ENCODE measurements at regions not wholly inside any gene's neighbourhood (a gene's known extent, or its start where the extent isn't known, plus 50 kb on each side); places are given as distances from the start of the nearest gene placed in this dataset.
"Not testable (repeated sequence)": the region's sequence is repeated elsewhere in the genome, so short reads cannot be mapped to it uniquely, and the experiment has no call there.

DNA sequence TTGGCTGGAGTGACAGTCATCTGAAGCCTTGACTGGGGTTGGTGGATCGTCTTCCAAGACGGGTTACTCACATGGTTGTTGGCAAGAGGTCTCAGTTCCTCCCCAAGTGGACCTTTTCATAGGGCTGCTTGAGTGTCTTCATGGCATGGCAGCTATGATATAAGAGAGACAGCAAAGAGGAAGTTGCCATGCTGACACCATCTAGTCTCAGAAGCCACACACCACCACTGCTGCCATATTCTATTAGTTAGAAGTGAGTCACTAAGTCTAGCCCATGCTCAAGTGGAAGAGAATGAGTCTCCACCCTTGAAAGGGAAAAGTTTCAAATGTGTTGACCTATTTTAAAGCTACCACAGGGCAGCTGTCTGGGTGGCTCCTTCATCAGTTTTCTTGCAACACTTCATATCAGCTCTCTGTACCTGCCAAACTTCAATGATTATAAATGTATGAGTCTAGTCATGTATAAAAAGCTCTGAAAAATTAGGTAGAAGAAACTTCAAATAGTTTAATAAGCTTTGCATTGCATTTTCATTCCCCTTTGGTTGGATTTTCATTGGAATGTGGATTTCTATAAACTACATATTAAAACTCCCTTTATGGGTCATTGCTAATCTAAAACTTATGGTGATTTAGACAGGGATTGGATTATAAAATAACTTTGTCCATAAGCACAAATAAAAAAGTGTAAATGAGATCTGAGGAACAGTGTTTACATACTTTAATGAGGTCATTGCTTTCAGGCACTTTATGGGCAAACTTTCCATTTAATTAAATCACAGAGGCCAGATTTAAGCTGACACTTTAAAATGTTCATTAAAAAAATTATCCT lies 68.0 kb upstream of the ATXN3L start:
- Histone ChIP-seq H3K36me3 (ENCODE audit: control insufficient read depth, insufficient read depth, low read length) (no peaks in the 10 kb centered on the region), H3K27me3 (ENCODE audit: control insufficient read depth, insufficient read depth, low read length) (no peaks in the 10 kb centered on the region), H3K4me3 (ENCODE audit: low read depth, low read length) (no peak overlapping the region)
- no peak for DNase-seq (ENCODE audit: low read depth)
- TF ChIP-seq, protein P1, sequence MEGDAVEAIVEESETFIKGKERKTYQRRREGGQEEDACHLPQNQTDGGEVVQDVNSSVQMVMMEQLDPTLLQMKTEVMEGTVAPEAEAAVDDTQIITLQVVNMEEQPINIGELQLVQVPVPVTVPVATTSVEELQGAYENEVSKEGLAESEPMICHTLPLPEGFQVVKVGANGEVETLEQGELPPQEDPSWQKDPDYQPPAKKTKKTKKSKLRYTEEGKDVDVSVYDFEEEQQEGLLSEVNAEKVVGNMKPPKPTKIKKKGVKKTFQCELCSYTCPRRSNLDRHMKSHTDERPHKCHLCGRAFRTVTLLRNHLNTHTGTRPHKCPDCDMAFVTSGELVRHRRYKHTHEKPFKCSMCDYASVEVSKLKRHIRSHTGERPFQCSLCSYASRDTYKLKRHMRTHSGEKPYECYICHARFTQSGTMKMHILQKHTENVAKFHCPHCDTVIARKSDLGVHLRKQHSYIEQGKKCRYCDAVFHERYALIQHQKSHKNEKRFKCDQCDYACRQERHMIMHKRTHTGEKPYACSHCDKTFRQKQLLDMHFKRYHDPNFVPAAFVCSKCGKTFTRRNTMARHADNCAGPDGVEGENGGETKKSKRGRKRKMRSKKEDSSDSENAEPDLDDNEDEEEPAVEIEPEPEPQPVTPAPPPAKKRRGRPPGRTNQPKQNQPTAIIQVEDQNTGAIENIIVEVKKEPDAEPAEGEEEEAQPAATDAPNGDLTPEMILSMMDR (IDR thresholded peaks at IDR 0.05; ENCODE audit: insufficient read depth, low read length, poor library complexity, severe bottlenecking), result no peak

DNA sequence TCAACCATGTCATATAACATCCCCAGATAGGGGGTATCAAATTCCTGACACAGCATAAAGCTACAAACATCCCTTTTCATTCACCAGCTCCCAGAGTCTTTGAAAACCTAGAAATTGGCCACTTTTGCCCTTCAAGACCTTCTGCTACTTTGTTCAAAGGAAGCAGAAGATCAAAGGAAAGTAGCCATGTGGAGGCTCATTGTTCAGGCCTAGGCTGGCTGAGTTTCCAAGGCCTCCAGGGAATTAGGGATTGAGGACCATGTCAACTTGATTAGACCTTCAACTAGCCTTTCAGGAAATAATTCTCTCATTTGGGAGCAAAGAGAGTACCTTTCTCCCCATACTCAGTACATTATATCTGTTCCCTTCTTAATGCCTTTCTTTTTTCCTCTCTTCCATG lies 66.8 kb upstream of the ATXN3L start:
- TF ChIP-seq, protein P1 (IDR thresholded peaks at IDR 0.05; ENCODE audit: insufficient read depth, low read length, poor library complexity, severe bottlenecking), result no peak
- no peaks in the 10 kb centered on the region for H3K27me3 ChIP-seq (ENCODE audit: control insufficient read depth, insufficient read depth, low read length)
- H3K36me3 ChIP-seq (ENCODE audit: control insufficient read depth, insufficient read depth, low read length), result no peaks in the 10 kb centered on the region
- no peak overlapping the region for H3K4me3 ChIP-seq (ENCODE audit: low read depth, low read length)
- no peak for DNase-seq (ENCODE audit: low read depth)

DNA sequence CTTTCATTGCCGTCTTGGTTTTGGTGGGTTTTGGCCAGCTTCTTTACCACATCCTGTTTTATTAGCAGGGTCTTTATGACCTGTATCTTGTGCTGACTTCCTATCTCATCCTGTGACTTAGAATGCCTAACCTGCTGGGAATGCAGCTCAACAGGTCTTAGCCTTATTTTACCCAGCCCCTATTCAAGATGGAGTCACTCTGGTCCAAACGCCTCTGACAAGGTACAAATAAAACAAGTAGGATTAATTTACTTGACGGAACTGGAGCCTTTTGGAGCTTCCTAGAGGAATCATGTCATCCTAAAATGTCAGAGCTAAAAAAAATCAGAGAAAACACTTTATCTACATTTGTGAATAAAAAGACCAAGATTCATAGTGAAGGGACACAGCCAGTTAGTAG lies 66.2 kb upstream of the ATXN3L start:
- Histone ChIP-seq H3K4me3 (ENCODE audit: low read depth, low read length) (no peak overlapping the region), H3K36me3 (ENCODE audit: control insufficient read depth, insufficient read depth, low read length) (no peaks in the 10 kb centered on the region), H3K27me3 (ENCODE audit: control insufficient read depth, insufficient read depth, low read length) (no peaks in the 10 kb centered on the region)
- TF ChIP-seq, protein P1 (IDR thresholded peaks at IDR 0.05; ENCODE audit: insufficient read depth, low read length, poor library complexity, severe bottlenecking), result no peak
- DNase-seq (ENCODE audit: low read depth), result no peak

DNA sequence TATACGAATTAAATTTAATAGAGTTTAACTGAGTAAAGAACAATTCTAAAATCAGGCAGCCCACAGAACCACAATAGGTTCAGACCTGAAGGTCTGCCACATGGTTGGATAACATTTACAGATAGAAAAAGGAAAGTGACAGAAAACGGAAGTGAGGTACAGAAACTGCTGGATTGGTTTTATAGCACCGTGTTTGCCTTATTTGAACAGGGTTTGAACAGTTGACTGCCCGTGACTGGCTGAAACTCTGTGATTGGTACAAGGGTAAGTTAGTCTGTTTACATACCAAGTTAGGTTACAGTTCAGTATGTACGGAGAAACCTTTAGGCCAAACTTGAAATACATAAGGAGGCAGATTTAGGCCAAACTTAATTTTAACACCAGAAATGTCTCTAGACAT lies 64.1 kb upstream of the ATXN3L start:
- TF ChIP-seq, protein P1 (IDR thresholded peaks at IDR 0.05; ENCODE audit: insufficient read depth, low read length, poor library complexity, severe bottlenecking), result no peak
- H3K27me3 ChIP-seq (ENCODE audit: control insufficient read depth, insufficient read depth, low read length), result no peaks in the 10 kb centered on the region
- no peak overlapping the region for H3K4me3 ChIP-seq (ENCODE audit: low read depth, low read length)
- no peaks in the 10 kb centered on the region for H3K36me3 ChIP-seq (ENCODE audit: control insufficient read depth, insufficient read depth, low read length)
- no peak for DNase-seq (ENCODE audit: low read depth)

DNA sequence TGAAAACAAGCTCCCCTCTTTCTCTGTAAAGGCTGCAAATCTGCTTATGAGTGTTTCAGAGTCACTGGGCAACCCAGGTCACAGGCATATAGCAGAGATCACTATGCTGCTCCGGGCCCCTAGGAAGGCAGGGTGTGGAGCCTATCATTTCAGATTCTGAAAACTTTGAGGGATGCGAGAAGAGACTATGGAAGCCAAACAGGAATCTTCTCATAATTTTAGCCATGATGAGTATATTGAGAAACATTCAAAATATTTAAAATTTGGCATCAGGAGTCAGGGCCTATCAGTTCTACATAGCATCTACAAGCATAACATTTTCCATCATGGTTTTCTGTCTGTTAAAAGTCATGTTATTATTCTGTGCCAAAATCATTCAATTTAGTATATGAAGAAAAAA lies 61.7 kb upstream of the ATXN3L start:
- Histone ChIP-seq H3K27me3 (ENCODE audit: control insufficient read depth, insufficient read depth, low read length) (no peaks in the 10 kb centered on the region), H3K4me3 (ENCODE audit: low read depth, low read length) (no peak overlapping the region), H3K36me3 (ENCODE audit: control insufficient read depth, insufficient read depth, low read length) (no peaks in the 10 kb centered on the region)
- no peak for DNase-seq (ENCODE audit: low read depth)
- TF ChIP-seq, protein P1 (IDR thresholded peaks at IDR 0.05; ENCODE audit: insufficient read depth, low read length, poor library complexity, severe bottlenecking), result no peak

DNA sequence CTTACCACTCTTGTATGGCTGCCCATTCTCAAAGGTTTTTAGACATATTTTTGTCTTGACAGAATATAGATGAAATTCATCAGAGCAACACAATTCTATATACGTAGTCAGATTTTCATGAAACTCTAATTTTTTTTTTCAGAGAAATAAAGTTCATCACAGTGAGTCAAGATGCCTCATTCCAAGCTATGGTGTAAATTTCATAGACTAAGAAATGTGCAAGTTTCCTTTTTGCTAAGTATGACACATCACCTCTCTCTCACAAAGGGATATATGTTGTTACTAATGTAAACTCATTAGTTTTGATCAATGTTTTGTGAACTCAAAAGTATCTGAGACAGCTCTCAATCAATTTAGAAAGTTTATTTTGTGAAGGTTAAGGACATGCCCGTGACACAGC lies 60.4 kb upstream of the ATXN3L start:
- TF ChIP-seq, protein P1 (IDR thresholded peaks at IDR 0.05; ENCODE audit: insufficient read depth, low read length, poor library complexity, severe bottlenecking), result no peak
- Histone ChIP-seq H3K4me3 (ENCODE audit: low read depth, low read length) (no peak overlapping the region), H3K36me3 (ENCODE audit: control insufficient read depth, insufficient read depth, low read length) (no peaks in the 10 kb centered on the region), H3K27me3 (ENCODE audit: control insufficient read depth, insufficient read depth, low read length) (no peaks in the 10 kb centered on the region)
- no peak for DNase-seq (ENCODE audit: low read depth)

DNA sequence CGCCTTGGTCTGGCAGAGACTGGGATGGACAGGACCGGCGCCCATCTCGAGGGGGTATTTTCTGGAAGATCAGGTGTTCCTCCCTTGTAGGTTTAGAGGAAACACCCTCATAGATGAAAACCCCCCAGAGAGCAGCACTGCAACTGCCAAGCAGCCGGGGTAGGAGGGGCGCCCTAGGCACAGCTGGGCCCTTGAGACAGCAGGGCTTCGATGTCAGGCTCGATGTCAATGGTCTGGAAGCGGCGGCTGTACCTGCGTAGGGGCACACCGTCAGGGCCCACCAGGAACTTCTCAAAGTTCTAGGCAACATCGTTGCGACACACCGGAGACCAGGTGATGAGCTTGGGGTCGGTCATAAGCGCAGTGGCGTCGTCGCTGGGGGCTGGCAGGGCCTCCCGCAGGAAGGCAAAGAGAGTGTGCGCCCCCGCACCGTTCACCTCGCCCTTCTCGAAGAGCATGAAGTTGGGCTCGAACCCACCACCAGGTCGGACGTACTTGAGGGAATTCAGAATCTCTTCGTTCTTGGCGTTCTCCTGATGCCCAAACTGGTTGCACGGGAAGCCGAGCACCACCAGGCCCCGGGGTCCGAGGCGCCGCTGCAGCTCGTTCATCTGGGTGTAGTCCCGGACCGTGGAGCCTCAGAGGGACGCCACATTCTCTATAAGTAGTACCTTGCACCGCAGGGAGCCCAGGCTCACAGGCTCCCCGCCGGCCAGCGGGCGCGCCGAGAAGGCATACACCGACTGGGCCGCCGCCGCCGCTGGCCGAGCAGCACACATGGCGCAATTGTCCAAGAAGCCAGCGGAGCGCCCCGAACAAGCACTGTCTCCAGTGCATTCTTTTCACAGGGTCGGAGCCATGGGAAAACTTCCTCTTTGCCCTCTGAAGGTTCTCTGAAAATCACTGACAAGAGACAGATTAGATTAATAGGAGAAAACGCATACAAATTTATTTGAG lies 59.0 kb upstream of the ATXN3L start:
- not testable (repeated sequence) for H3K36me3 ChIP-seq (ENCODE audit: control insufficient read depth, insufficient read depth, low read length); H3K27me3 ChIP-seq (ENCODE audit: control insufficient read depth, insufficient read depth, low read length); DNase-seq (ENCODE audit: low read depth); H3K4me3 ChIP-seq (ENCODE audit: low read depth, low read length)
